ENCODE measurements at regions not wholly inside any gene's neighbourhood (a gene's known extent, or its start where the extent isn't known, plus 50 kb on each side); places are given as distances from the start of the nearest gene placed in this dataset.
A peak's percentile ranks its signal among the peaks of the same experiment; 100 is the strongest.
"Not testable (repeated sequence)": the region's sequence is repeated elsewhere in the genome, so short reads cannot be mapped to it uniquely, and the experiment has no call there.

DNA sequence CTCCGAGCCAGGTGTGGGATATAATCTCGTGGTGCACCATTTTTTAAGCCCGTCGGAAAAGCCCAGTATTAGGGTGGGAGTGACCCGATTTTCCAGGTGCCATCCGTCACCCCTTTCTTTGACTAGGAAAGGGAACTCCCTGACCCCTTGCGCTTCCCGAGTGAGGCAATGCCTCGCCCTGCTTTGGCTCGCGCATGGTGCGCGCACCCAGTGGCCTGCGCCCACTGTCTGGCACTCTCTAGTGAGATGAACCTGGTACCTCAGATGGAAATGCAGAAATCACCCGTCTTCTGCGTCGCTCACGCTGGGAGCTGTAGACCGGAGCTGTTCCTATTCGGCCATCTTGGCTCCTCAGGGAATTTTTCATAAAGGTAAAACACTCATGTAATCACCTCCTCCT is 63.9 kb downstream of the RWDD3 start:
- DNase-seq, result not testable (repeated sequence)

DNA sequence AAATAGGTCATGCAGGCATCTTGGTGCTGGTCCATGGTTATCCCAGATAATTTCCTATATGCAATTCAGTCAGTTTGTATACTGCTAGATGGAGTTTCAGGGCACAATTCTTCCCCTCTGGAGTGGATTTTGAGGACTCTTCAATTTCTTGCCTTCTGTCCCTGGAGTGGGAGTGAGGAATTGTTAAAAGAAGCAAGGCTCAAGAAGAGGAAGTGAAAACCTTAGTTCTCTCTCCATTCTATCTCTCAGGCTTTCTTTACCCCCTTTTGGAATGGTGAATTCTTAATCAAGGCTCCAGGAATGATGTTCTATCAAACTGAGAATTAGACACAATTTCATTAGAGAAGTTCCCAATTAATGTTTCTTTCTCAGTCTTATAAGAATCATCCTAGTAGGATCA is 67.1 kb downstream of the RWDD3 start:
- no peak for DNase-seq

DNA sequence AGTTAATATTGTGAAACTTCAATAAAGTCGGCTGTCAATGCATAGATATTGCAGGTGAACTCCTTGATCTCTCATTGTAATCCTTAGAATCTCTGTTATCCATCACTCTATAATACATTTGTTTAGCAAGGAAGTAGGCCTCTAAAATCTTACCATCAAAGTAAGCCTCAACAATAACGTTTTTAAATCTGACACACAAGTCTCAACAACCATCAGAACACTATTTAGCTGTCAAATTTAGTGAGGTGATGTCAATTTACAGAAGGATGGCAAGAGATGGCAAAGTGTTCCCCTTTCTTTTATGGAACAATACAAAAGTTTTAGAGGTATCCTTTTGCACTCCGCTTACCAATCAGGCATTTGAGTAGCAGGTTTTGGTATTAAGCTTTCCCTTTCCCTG is 67.6 kb downstream of the RWDD3 start:
- DNase-seq, result no peak

DNA sequence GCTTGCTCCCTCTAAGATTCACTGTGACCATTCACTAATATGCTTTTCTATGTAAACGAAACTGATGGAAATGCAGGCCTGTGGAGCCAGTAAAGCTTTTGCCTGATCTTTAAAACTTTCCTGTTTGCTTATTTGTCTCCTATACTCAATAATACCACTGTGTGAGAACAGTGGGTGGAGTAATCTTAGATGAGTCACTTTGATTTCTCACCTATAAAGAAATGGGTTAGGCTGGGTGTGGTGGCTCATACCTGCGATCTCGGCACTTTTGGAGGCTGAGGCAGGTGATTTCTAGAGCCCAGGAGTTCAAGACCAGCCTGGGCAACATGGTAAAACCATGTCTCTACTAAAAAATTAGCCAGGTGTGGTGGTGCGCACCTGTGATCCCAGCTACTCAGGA is 70.8 kb downstream of the RWDD3 start:
- no peak for DNase-seq

DNA sequence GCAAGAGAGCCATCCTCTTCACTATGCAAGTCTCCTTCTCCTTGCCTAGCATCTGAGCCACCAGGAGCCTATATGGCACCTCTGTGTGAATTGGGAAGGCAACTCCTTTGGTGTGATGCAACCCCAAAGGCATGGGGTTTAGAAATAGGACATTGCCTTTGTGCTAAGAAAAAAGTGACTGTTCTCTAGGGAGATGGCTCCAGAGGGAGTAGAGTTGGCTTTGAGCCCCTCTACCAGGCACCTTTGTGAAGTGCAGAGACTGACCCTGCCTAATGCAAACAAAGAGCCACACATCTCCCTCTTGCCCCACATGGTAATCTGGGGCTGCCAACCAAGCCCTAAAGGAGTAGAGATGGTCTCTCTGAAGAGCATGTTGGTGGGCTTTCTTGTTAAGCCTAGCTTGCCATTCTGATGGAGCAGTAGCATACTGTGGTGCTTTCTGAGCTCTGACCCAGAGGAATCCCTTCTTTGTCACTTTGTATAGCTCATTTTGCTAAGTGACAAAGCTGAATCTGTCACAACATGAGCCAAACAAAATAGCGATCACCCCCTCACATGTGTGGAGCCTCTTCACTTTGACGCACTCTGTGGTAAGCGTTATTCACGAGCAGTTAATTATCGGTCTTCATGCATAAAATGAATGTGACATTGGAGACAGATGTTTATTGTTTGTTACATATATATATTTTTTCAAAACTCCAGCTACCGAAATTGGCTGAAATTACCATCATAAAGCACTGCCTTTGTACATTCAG is 74.4 kb downstream of the RWDD3 start:
- peak; percentile 48 for DNase-seq

DNA sequence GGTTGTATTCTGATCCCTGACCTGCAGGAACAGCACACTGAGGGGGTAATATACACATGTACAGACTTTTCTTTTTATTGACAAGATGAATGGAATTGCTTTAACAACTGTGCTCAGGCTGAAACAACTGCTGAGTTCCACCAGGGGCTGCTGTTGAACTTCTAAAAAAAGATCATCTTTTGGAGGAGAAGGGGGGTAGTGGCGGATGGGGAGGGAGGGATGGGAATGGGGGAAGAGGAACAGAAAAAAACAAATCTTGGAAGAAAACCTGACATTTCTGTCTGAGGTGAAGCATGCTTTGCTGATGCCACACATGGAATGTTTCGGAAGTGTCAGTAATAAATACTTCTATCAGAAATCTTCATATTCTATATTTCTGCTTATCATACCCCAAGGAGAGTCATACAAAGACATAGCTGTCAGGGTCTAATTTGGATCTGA is 75.0 kb downstream of the RWDD3 start:
- peak; percentile 89 for DNase-seq

DNA sequence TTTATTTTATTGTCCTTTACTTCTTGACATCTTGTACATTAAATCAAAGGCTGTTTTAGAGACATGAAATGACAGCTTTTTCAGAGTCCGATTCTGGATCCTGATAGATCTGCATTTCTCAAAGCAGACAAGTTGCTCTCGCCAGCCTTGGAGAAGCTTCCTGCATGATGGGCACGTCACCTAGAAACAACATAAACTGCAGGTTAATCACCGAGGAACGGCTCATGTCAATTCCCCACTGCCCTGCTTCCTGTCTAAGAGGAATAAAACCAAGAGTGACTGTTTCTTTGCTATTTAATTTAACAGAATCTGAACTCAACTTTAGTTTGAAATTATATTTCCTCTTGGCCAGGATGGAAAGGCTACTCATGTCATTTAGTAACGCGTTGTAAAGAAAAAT is 77.0 kb downstream of the RWDD3 start:
- DNase-seq, result peak; percentile 48

DNA sequence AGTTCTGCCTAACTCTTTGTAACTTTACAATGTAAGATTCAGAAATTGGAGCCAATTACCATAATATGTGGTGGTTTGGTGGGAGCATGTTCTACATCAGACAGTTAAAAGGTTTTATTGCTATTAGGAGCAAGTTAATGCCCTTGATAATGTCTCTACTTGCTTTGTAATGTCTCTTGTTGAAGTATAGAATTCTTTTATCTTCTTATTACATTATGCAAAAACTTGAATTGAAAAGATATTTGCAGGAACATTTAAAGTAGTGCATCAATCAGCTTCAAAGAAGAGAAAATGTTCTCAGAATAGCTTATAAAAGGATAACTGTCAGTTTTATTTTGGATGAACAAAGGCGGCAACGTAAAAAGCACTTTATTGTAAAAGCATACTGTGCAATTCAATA is 77.8 kb downstream of the RWDD3 start:
- DNase-seq, result no peak

DNA sequence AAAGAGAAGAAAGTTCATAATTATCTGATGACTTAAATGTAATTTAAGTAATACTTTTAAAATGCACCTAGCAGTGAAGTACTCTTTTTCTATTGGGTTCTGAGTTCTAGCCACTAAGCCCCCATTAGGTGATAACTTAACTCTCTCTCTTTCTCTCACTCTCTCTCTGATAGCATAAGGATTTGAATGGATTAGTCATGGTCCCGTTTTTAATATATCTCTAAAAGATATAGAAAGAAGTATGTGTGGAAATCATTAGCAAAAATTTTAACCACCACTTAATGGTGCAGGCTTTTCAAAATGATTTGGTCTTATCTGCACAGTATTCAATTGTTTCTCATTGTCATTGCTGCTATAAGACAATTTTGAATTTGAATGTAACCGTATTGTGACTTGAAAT is 78.2 kb downstream of the RWDD3 start:
- no peak for DNase-seq

DNA sequence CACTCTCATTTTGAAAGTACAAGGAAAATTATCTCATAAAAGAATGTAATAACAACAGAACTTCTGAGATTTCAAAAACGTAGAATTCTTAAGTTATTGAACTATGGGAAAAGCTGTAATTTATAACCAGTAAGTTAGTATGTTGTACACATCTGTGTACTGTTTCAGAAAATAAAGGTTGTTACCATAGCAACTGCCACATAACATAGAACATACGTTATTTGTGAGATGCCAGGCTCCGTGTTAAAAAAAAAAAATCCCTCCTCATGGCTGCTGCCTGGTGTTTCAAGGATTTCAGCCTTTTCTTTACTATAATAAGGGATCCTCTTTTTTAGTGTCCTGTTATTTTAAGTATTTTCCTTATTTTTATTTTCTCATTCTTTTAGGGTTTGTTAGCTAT is 79.5 kb downstream of the RWDD3 start:
- peak; percentile 14 for DNase-seq

DNA sequence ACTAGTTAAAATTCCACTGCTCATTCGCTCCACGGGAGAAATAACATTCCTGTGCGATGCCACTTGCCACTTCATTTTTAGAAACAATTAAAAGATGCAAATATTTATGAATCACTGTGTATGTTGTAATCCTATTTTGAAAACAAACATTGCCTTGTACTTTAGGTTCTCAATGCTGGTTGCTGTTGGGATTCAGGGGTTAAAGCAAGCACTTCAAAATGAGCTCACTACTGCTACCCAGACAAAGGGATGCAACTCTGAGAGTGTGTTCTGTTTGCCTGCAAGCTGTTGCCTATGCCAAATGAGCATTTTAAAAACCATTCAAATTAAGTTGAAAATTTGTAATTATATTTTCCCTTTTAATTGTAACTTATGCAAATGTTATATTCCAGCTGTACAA is 87.5 kb downstream of the RWDD3 start:
- DNase-seq, result peak; percentile 30

DNA sequence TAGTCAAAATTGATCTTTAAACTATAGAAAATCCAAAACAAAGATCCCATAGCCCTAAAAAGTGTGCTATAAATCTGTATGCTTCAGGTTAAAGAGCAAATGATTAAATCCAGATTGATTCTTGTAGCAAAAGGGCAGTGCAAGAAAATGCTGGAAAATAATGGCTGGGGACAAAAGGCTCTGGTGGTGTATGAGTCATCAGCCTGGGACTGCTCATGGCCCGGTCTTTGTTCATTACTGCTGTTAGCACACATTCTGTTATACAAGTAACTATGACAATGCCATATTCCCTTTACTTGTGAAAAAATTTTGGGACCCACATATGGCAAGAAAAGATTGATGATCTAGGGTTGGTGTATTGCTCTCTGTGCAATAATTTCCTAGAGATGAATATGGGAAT is 89.1 kb downstream of the RWDD3 start:
- peak; percentile 30 for DNase-seq

DNA sequence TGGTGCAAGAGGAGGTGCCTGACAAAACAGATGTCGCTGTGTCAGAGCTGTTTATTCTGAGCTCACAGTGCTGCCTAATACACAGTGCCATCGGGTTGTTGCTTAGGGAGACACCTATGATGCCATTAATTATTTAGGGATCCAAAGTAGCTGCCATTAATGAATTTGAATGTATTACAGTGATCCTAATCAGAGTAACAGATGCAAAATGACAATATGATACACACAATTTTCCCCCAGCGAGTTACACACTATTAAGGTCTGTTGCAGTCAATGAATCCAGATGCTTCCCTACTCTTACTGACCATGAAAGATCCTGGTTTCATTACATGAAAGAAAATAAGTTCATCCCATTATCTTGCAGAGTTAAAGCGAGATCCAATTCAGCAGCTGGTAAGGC is 91.3 kb downstream of the RWDD3 start:
- no peak for DNase-seq

DNA sequence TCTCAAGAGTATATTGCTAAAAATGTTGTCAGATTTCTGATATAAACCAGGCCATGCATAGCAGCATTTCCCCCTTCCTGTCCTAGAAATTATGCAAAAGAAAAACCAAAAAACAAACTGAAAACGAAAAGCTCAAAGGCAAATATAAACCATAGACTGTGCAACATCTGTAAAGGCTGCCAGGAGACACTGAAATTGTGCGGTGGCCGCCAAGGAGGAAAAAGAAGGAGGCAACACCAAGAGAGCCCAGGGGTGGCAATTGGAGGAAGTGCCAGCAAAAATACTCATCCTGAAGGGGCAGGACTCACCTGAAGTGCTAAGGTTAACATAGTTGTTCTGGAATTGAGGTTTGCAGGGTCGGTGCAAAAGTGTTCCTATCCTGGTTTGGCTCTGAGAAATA is 92.0 kb downstream of the RWDD3 start:
- no peak for DNase-seq

DNA sequence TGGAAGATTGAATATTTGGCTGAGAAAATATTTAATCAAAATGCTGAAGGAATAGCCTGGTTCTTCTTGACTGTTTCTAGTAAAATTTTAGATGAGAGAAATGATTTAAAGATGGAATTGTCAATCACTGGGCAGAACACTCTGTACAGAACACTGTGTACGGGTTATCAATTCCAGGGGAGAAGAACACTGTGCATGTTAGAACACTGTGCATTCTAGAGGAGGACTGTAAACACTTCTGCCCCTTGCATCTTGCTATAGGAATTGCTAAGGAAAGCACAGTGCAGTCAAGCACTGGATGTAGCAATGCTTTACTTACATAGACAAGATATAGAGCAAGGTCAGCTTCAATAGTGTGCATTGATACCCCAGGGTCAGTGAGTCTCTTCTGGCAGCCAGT is 98.7 kb downstream of the RWDD3 start:
- no peak for DNase-seq

DNA sequence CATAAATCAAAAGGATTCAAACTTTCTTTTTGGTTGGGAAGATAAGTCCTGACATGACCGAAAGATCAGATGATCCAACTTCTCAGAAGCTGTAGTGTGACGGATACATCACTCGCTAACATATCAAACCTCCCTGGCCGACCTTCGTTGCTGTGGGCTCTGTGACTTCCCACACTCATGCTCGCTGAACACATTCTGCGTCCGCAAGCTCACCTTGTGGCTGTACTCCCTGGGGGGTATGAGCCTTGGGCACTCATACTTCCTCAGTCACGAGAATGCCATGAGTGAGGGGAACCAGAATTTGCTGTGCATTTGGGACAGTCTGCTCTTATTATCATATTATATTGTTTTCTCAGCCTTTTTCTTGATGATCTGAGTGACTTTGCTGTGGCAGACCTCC is 105.4 kb downstream of the RWDD3 start:
- no peak for DNase-seq

DNA sequence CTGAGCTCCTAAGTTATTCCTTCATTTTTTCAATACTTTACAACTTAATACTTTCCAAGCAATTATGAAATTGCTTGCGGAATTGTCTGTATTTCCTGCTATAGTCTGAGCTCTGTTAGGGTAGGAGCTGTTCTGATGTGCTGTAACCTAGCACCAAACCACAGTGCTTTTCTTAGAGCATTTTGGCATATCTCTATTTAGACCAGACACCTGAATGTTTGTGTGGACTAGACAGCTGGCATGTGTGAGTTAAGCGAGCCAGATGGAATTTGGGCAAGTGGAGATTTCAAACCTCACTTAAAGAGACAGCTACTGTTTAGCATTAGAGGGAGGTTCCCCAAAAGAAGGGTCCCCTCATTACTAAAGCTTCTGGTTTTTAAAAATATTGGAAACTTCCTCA is 106.1 kb downstream of the RWDD3 start:
- DNase-seq, result no peak

DNA sequence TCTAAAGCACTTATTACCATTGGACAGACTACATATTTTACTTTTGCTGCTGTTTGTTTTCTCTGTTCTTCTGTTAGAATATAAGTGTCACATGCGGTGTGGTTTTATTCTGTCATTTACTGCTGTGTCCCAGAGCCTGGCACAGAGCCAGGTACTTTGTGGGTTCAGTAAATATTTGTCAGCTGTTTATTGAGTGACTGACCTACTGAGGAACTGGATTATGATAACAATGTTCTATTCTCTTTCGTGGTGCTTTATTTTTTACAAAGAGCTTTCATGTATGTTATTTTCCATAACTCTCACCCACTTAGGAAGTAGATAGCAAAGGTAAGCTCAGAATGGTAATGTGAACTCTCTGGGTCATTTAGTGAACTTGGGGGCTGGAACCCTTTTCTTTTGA is 118.8 kb downstream of the RWDD3 start:
- no peak for DNase-seq

DNA sequence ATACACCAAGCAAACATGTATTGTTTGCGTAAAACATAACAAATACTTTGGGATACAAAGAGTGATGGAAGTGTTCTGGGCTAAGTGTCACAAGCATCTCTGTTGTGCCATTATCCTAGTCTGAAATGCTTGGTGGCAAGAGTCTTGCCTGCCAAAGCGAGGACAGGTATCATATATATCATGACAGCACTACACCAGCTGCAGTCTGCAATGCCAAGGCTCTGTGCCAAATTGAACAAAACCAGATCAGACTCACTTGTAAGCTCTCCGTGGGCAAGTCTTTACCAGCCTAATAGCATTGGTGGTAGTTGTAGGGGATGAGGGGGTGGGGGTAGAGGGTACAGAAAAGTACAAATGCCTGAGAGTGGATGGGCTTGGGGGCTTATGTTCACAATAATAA is 119.2 kb downstream of the RWDD3 start:
- DNase-seq, result no peak

DNA sequence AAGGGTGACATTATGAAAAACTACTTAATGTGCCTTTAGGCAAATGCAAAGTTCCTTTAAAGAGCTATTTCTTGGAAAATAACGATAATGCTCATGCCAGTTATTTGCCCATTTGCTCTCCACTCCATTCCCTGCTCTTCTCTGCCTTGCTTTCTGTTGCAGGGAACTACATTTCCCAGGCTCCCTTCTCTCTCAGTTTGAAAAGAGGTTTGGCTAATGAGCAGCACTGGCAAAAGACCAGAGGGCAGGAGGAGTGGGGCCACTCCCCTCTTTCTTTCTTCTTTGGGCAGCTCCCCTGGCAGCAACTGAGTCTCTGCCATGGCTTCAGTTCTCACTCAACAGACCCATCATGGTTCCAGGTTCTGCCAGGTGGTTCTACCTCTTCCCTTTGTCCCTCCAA is 130.5 kb downstream of the RWDD3 start:
- DNase-seq, result no peak

DNA sequence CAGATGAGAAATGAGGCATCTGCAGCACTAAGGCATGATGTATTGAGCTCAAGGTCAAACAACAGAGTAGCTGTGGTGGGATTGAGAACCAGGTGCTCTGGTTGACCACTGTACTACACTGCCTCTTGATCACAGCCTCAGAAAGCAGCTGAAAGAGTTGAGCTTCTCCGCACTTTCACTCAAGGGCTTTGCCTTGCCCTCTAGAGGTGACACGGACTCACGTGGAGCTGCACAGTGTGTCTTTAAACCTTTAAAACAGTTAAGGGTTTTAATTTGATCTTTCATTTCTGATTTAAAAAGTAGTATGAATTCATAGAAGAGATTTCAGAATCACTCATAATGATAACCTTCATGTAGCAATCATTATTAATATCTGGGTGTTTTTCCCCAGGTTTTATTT is 132.5 kb downstream of the RWDD3 start:
- no peak for DNase-seq

DNA sequence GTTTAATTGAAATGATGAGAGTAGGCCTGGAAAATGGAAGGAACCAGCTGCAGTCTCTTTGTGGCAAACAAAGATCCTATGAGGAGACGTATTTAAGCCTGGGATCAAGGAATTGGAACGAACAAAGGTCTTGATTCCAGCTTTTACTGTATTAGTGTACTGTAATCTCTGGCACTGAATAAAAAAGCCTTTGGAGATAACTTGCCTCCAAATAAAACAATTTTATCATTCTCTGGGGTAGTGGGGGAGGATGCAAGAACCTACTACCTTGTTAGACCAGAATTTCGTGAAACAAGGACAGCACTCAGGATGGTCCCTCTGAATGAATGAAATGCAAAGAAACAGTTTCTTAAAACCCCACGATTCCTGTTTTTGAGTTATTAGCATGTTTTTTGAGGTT is 134.2 kb downstream of the RWDD3 start:
- no peak for DNase-seq

DNA sequence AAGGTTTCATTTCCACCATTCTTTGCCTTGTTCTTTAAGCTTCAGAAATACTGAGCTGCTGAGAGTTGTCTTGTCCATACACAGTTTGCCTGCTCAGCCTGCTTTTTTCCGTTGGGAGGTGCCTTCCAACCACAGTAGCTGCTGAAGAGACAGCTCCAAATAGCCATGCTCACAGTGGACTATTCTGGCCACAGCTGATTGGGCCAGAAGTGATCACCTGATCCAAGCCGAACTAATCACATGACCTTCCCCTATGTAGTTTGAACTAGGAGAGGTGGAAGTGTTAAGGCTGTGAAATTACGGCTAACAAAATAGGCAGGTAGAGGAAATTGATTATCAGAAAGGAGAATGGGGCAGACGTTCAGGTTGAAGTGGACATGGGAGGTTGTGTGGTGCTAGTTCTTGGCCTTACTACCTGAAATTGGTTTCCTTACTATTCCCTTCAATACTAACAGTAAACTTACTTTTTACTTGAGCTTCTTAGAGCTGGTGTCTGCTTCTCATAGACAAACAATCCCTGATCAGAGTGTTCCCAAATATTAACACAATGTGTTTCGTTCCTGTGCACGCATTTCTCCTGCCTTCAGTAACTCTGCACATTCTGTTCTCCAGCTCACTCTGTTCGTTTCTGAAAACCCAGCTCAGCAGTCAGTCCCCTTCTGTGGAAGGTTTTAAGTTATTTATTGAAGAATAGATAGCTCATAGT is 136.1 kb downstream of the RWDD3 start:
- no peak for DNase-seq

DNA sequence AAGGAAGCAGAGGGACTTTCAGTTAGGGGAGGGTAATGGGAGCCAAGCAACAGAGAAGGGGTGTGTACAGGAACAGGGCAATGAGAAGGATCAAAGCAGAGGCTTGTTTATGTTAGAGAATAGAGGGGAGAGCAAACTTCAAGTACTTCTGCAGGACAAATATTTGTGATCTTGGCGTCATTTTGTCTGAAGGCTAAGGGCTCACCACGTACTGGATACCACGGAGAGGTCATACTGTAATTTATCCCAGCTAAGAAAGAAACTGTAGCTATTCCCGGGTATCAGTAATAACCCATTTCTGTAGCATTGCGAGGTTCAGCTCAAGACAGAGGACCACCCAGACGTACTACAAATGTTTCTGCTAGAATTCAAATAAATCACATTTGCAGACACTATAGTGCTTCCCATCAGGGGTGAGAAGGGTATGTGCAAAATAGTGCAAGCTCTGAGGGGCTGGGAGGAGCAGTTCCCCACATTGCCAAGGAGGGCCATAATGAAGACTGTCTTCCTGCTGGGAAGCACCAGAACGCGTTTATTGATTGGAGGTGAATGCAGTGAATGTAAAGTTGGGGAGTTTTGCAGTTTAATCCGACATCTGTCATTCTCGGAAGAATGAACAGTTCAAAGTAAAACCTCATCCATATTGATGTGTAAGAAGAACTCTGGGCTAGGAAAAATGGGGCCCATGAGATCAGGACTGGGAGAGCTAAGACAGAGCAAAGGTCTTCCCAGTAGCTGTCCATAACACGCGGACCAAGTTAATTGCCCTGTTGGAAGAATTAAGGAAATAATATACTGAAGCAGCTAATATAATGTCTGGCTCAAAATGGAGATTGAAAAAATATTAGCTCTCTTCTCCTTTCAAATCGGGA is 136.9 kb downstream of the RWDD3 start:
- DNase-seq, result no peak
